IMR-90 (cell line): ENCODE measurements at regions not wholly inside any gene's neighbourhood (a gene's known extent, or its start where the extent isn't known, plus 50 kb on each side); places are given as distances from the start of the nearest gene placed in this dataset.

ENCODE experiments used
- ATAC-seq: fragments of 200-7000 bp; cut with Tn5 transposase; 2 replicates; pipeline ENCODE4 v1.9.1; 2020; ENCODE audit warnings: low read depth, mild to moderate bottlenecking, moderate library complexity
- BruUV-seq: library from RNA; stranded (reverse); fragments of 400-500 nt; replicated peaks from 2 replicates; lab custom pipeline; 2021; lab: Mats Ljungman, UMichigan
- CTCF ChIA-PET: fragments of 300-600 bp; formaldehyde crosslinking; extraction: SDS; loops from one replicate; lab custom pipeline; 2021; ENCODE audit warnings: antibody characterized with exemption; lab: Yijun Ruan, JAX
- POLR2A ChIA-PET: fragments of 300-600 bp; sonication (Branson Sonifier 250); formaldehyde crosslinking; loops from one replicate; lab custom pipeline; 2022; ENCODE audit warnings: antibody characterized with exemption; ENCODE audit not compliant: unreplicated experiment; lab: Charles Lee
- DNase-seq: peaks from one replicate; pipeline ENCODE4 v3.0.0; 2013
- H2AFZ ChIP-seq: replicated peaks from 2 replicates; pipeline ENCODE3; 2013; ENCODE audit warnings: low read length, mild to moderate bottlenecking; ENCODE audit not compliant: poor library complexity
- H2AK5ac ChIP-seq: 2 replicates; pipeline ENCODE4 v1.6.1; 2013; ENCODE audit warnings: low read depth, low read length, inconsistent platforms
- H2AK9ac ChIP-seq: replicated peaks from 2 replicates; pipeline ENCODE3; 2013; ENCODE audit warnings: mild to moderate bottlenecking, low read depth, low read length, moderate library complexity; ENCODE audit not compliant: poor library complexity
- H2BK120ac ChIP-seq: 2 replicates; pipeline ENCODE4 v1.6.1; 2013; ENCODE audit warnings: low read depth, low read length, inconsistent platforms
- H2BK15ac ChIP-seq: 3 replicates; pipeline ENCODE4 v1.6.1; 2013; ENCODE audit warnings: low read depth, low read length, inconsistent platforms
- H2BK20ac ChIP-seq: 2 replicates; pipeline ENCODE4 v1.6.1; 2013; ENCODE audit warnings: low read depth, mild to moderate bottlenecking, inconsistent platforms, low read length, moderate library complexity
- H2BK5ac ChIP-seq: 2 replicates; pipeline ENCODE4 v1.6.1; 2013; ENCODE audit warnings: mild to moderate bottlenecking, low read depth, low read length, inconsistent platforms; ENCODE audit not compliant: poor library complexity, severe bottlenecking
- H3K14ac ChIP-seq: replicated peaks from 2 replicates; pipeline ENCODE4 v1.6.1; 2013; ENCODE audit warnings: low read depth, low read length, inconsistent platforms
- H3K18ac ChIP-seq: 2 replicates; pipeline ENCODE4 v1.6.1; 2013; ENCODE audit warnings: low read depth, low read length, control low read depth
- H3K23ac ChIP-seq: 2 replicates; pipeline ENCODE4 v1.6.1; 2013; ENCODE audit warnings: low read depth, low read length, inconsistent platforms
- H3K27ac ChIP-seq: 2 replicates; pipeline ENCODE4 v1.5.1; 2013; ENCODE audit warnings: mild to moderate bottlenecking, control low read depth, low read length; ENCODE audit not compliant: insufficient read depth
- H3K27me3 ChIP-seq: 2 replicates; pipeline ENCODE4 v1.6.1; 2013; ENCODE audit warnings: low read length; ENCODE audit not compliant: control insufficient read depth, insufficient read depth
- H3K36me3 ChIP-seq: 2 replicates; pipeline ENCODE4 v1.6.1; 2013; ENCODE audit warnings: low read length, mixed read lengths; ENCODE audit not compliant: control insufficient read depth, insufficient read depth
- H3K4ac ChIP-seq: 2 replicates; pipeline ENCODE4 v1.6.1; 2013; ENCODE audit warnings: low read depth, low read length, inconsistent platforms
- H3K4me1 ChIP-seq: 2 replicates; pipeline ENCODE4 v1.6.1; 2013; ENCODE audit warnings: low read length, mixed read lengths; ENCODE audit not compliant: control insufficient read depth, insufficient read depth
- H3K4me2 ChIP-seq: 2 replicates; pipeline ENCODE4 v1.6.1; 2013; ENCODE audit warnings: low read depth, mild to moderate bottlenecking, control low read depth, low read length, moderate library complexity
- H3K4me3 ChIP-seq: 2 replicates; pipeline ENCODE4 v1.5.1; 2013; ENCODE audit warnings: low read depth, mild to moderate bottlenecking, control low read depth, low read length, moderate library complexity; ENCODE audit not compliant: insufficient read depth
- H3K56ac ChIP-seq: 2 replicates; pipeline ENCODE4 v1.6.1; 2013; ENCODE audit warnings: low read length, inconsistent platforms; ENCODE audit not compliant: insufficient read depth; ENCODE audit errors: extremely low read depth
- H3K79me1 ChIP-seq, 2 experiments: 2 replicates each; pipeline ENCODE4 v1.6.1; 2013; ENCODE audit warnings: low read length in 2 of 2, inconsistent platforms in 1 of 2, low read depth in 1 of 2
- H3K9ac ChIP-seq: 2 replicates; pipeline ENCODE4 v1.6.1; 2013; ENCODE audit warnings: low read depth, low read length, control low read depth
- H3K9me1 ChIP-seq: 2 replicates; pipeline ENCODE4 v1.6.1; 2013; ENCODE audit warnings: low read length, inconsistent platforms; ENCODE audit not compliant: insufficient read depth
- H3K9me3 ChIP-seq: 2 replicates; pipeline ENCODE4 v1.6.1; 2013; ENCODE audit warnings: low read length; ENCODE audit not compliant: control insufficient read depth, insufficient read depth
- H4K20me1 ChIP-seq: 2 replicates; pipeline ENCODE4 v1.6.1; 2013; ENCODE audit warnings: low read length, inconsistent platforms; ENCODE audit not compliant: insufficient read depth
- H4K5ac ChIP-seq: 2 replicates; pipeline ENCODE4 v1.6.1; 2013; ENCODE audit warnings: mild to moderate bottlenecking, low read depth, low read length, control low read depth
- H4K8ac ChIP-seq, 2 experiments: 2 replicates each; pipeline ENCODE4 v1.6.1; 2013; ENCODE audit warnings: low read depth in 2 of 2, low read length in 2 of 2, control low read depth in 1 of 2, inconsistent platforms in 1 of 2
- H4K91ac ChIP-seq: 2 replicates; pipeline ENCODE4 v1.6.1; 2013; ENCODE audit warnings: low read depth, low read length, inconsistent platforms; ENCODE audit not compliant: insufficient read depth
- BHLHE40 ChIP-seq: fragments of 150-350 bp; IDR thresholded peaks from 2 replicates; pipeline ENCODE4 v1.6.1; 2016; ENCODE audit warnings: mild to moderate bottlenecking, low read depth, low read length
- CEBPB ChIP-seq: IDR thresholded peaks from 2 replicates; pipeline ENCODE4 v1.6.1; 2012; ENCODE audit warnings: low read depth, low read length, improper control_type of control experiment
- CHD1 ChIP-seq: IDR thresholded peaks from 2 replicates; pipeline ENCODE4 v1.6.1; 2012; ENCODE audit warnings: low read depth, low read length, improper control_type of control experiment
- CTCF ChIP-seq: conservative IDR thresholded peaks from 2 replicates; pipeline ENCODE4 v1.5.1; 2012; ENCODE audit warnings: mild to moderate bottlenecking, low read depth, low read length, improper control_type of control experiment
- ELK1 ChIP-seq: fragments of 150-350 bp; IDR thresholded peaks from 2 replicates; pipeline ENCODE4 v1.6.1; 2016; ENCODE audit warnings: low read depth, mild to moderate bottlenecking, low read length, moderate library complexity, borderline replicate concordance
- FOS ChIP-seq: fragments of 150-350 bp; IDR thresholded peaks from 2 replicates; pipeline ENCODE4 v1.6.1; 2016; ENCODE audit warnings: low read depth, low read length
- MAFK ChIP-seq: IDR thresholded peaks from 2 replicates; pipeline ENCODE4 v1.6.1; 2012; ENCODE audit warnings: low read depth, low read length, improper control_type of control experiment
- MAZ ChIP-seq: IDR thresholded peaks from 2 replicates; pipeline ENCODE4 v1.6.1; 2012; ENCODE audit warnings: low read depth, mild to moderate bottlenecking, low read length, improper control_type of control experiment, moderate library complexity, borderline replicate concordance
- MXI1 ChIP-seq: IDR thresholded peaks from 2 replicates; pipeline ENCODE4 v1.6.1; 2012; ENCODE audit warnings: low read depth, mild to moderate bottlenecking, low read length, moderate library complexity, borderline replicate concordance
- NFE2L2 ChIP-seq: fragments of 150-350 bp; IDR thresholded peaks from 2 replicates; pipeline ENCODE4 v1.6.1; 2016; ENCODE audit warnings: low read depth, mild to moderate bottlenecking, low read length
- POLR2A ChIP-seq: IDR thresholded peaks from 2 replicates; pipeline ENCODE4 v1.6.1; 2012; ENCODE audit warnings: mild to moderate bottlenecking, low read depth, low read length
- RAD21 ChIP-seq: IDR thresholded peaks from 2 replicates; pipeline ENCODE4 v1.6.1; 2012; ENCODE audit warnings: low read length, improper control_type of control experiment
- RCOR1 ChIP-seq: IDR thresholded peaks from 2 replicates; pipeline ENCODE4 v1.6.1; 2012; ENCODE audit warnings: mild to moderate bottlenecking, low read length, improper control_type of control experiment; ENCODE audit not compliant: insufficient replicate concordance
- RFX5 ChIP-seq: IDR thresholded peaks from 2 replicates; pipeline ENCODE4 v1.8.0; 2012; ENCODE audit warnings: low read depth, mild to moderate bottlenecking, low read length, moderate library complexity
- SMC3 ChIP-seq: fragments of 150-350 bp; IDR thresholded peaks from 2 replicates; pipeline ENCODE4 v1.6.1; 2016; ENCODE audit warnings: low read depth, mild to moderate bottlenecking, antibody characterized with exemption, low read length, moderate library complexity
- USF2 ChIP-seq: fragments of 150-350 bp; IDR thresholded peaks from 2 replicates; pipeline ENCODE4 v1.6.1; 2017; ENCODE audit warnings: mild to moderate bottlenecking, antibody characterized with exemption, low read length, low read depth
- WGBS, 2 experiments: methylation state at CpG; one replicate each; pipeline versions ENCODE4 v1.1.5 to v1.1.7; 2013; ENCODE audit warnings: missing lambda C conversion rate in 2 of 2; ENCODE audit not compliant: insufficient read length in 1 of 2; ENCODE audit errors: extremely low coverage in 2 of 2; 5-methylcytosine and 5-hydroxymethylcytosine counted together
- dilution Hi-C: fragments of 300-500 bp; cut with HindIII; formaldehyde crosslinking; loops from one replicate; pipeline ENCODE4 v1.14.3; 2018; ENCODE audit warnings: low sequenced_read_pairs; ENCODE audit not compliant: unreplicated experiment
- in situ Hi-C: fragments of 300-500 bp; cut with MboI; formaldehyde crosslinking; loops from 3 replicates; pipeline ENCODE4 v1.14.3; 2019; ENCODE audit warnings: low sequenced_read_pairs, inconsistent platforms, mixed read lengths
- intact Hi-C: fragments of 100-400 bp; cut with micrococcal nuclease; formaldehyde crosslinking; loops from 2 replicates; pipeline ENCODE4 v1.10.0; 2022

- Histone ChIP-seq H3K18ac (no peak overlapping the region), H3K14ac (no peak overlapping the region), H2AFZ (no peak overlapping the region), H3K56ac (no peak overlapping the region), H4K20me1 (no peaks in the 10 kb centered on the region), H4K5ac (no peak overlapping the region), H3K9ac (no peak overlapping the region), H3K27ac (no peak overlapping the region), H2BK15ac (no peak overlapping the region), H3K27me3 (no peaks in the 10 kb centered on the region), H2AK9ac (no peak overlapping the region), H3K4ac (no peak overlapping the region), H2BK120ac (no peak overlapping the region), H4K8ac (no peak overlapping the region), H3K9me3 (peaks cover 44% of the 10 kb centered on the region), H4K91ac (no peak overlapping the region), H2BK5ac (no peak overlapping the region), H3K36me3 (no peaks in the 10 kb centered on the region), H3K4me2 (no peak overlapping the region), H3K4me1 (no peaks in the 10 kb centered on the region), H3K23ac (no peak overlapping the region), H3K4me3 (no peak overlapping the region), H2BK20ac (no peak overlapping the region), H3K9me1 (no peaks in the 10 kb centered on the region), H3K79me1 (no peaks in the 10 kb centered on the region), H2AK5ac (no peak overlapping the region)
- CTCF ChIA-PET = no interaction called here
- POLR2A ChIA-PET = no interaction called here
- dilution Hi-C loops = no loop called here
- intact Hi-C loops = no loop called here
- no peak for TF ChIP-seq RFX5
- TF ChIP-seq CEBPB = no peak
- TF ChIP-seq BHLHE40 = no peak
- TF ChIP-seq SMC3 = no peak
- TF ChIP-seq RAD21 = no peak
- no peak for TF ChIP-seq POLR2A
- no peak for TF ChIP-seq CHD1
- TF ChIP-seq ELK1 = no peak
- no peak for TF ChIP-seq CTCF
- no peak for TF ChIP-seq FOS
- no peak for TF ChIP-seq RCOR1
- TF ChIP-seq NFE2L2 = no peak
- no peak for TF ChIP-seq USF2
- TF ChIP-seq MAFK = no peak
- no peak for TF ChIP-seq MXI1
- TF ChIP-seq MAZ = no peak
- WGBS, 2 experiments = no CpG with 5 or more reads among the region's 6 CpGs
- in situ Hi-C loops = no loop called here
- DNase-seq (no peak), ATAC-seq (no peak)
- BruUV-seq = no TSS peak
These were observed 102.3 kb downstream of the DLL1 start for GRCh38 chr6:170188571-170189001.
